ENCODE measurements at regions not wholly inside any gene's neighbourhood (a gene's known extent, or its start where the extent isn't known, plus 50 kb on each side); places are given as distances from the start of the nearest gene placed in this dataset.
"Not testable (repeated sequence)": the region's sequence is repeated elsewhere in the genome, so short reads cannot be mapped to it uniquely, and the experiment has no call there.

GRCh38 chr6:84635081-84635761 is 129.2 kb downstream of the TBX18 start:
- in situ Hi-C loops (cut with HindIII; ENCODE audit: low pct_unique_long_range_greater_than_20kb, low sequenced_read_pairs) = no loop called here
- no peak for DNase-seq (ENCODE audit: low read depth)

GRCh38 chr6:84633771-84634170 is 130.6 kb downstream of the TBX18 start:
- DNase-seq (ENCODE audit: low read depth) = no peak
- in situ Hi-C loops (cut with HindIII; ENCODE audit: low pct_unique_long_range_greater_than_20kb, low sequenced_read_pairs) = no loop called here

- DNase-seq (ENCODE audit: low read depth); in situ Hi-C loops (cut with HindIII; ENCODE audit: low pct_unique_long_range_greater_than_20kb, low sequenced_read_pairs): not testable (repeated sequence)
Observed at GRCh38 chr6:84626527-84626926, 137.9 kb downstream of the TBX18 start.

- no peak for DNase-seq (ENCODE audit: low read depth)
- in situ Hi-C loops (cut with HindIII; ENCODE audit: low pct_unique_long_range_greater_than_20kb, low sequenced_read_pairs) = no loop called here
Observed at GRCh38 chr6:84625506-84625905, 138.9 kb downstream of the TBX18 start.

GRCh38 chr6:84623956-84624680 is 140.3 kb downstream of the TBX18 start:
- in situ Hi-C loops (cut with HindIII; ENCODE audit: low pct_unique_long_range_greater_than_20kb, low sequenced_read_pairs) = no loop called here
- peak; percentile 25 for DNase-seq (ENCODE audit: low read depth)

GRCh38 chr6:84618836-84619235 is 145.6 kb downstream of the TBX18 start:
- in situ Hi-C loops (cut with HindIII; ENCODE audit: low pct_unique_long_range_greater_than_20kb, low sequenced_read_pairs) = no loop called here
- no peak for DNase-seq (ENCODE audit: low read depth)

GRCh38 chr6:84618046-84618752 is 146.2 kb downstream of the TBX18 start:
- DNase-seq (ENCODE audit: low read depth) = no peak
- in situ Hi-C loops (cut with HindIII; ENCODE audit: low pct_unique_long_range_greater_than_20kb, low sequenced_read_pairs) = no loop called here

- DNase-seq (ENCODE audit: low read depth) = no peak
- in situ Hi-C loops (cut with HindIII; ENCODE audit: low pct_unique_long_range_greater_than_20kb, low sequenced_read_pairs) = no loop called here
Observed at GRCh38 chr6:84615987-84616386, 148.4 kb downstream of the TBX18 start.

GRCh38 chr6:84615113-84615850 is 149.1 kb downstream of the TBX18 start:
- DNase-seq (ENCODE audit: low read depth) = no peak
- in situ Hi-C loops (cut with HindIII; ENCODE audit: low pct_unique_long_range_greater_than_20kb, low sequenced_read_pairs) = no loop called here

- in situ Hi-C loops (cut with HindIII; ENCODE audit: low pct_unique_long_range_greater_than_20kb, low sequenced_read_pairs) = no loop called here
- DNase-seq (ENCODE audit: low read depth) = no peak
Observed at GRCh38 chr6:84606860-84607259, 157.5 kb downstream of the TBX18 start.

GRCh38 chr6:84605298-84605697 is 159.1 kb downstream of the TBX18 start:
- in situ Hi-C loops (cut with HindIII; ENCODE audit: low pct_unique_long_range_greater_than_20kb, low sequenced_read_pairs) = no loop called here
- DNase-seq (ENCODE audit: low read depth) = no peak

GRCh38 chr6:84601366-84601765 is 163.0 kb downstream of the TBX18 start:
- no peak for DNase-seq (ENCODE audit: low read depth)
- in situ Hi-C loops (cut with HindIII; ENCODE audit: low pct_unique_long_range_greater_than_20kb, low sequenced_read_pairs) = no loop called here

- in situ Hi-C loops (cut with HindIII; ENCODE audit: low pct_unique_long_range_greater_than_20kb, low sequenced_read_pairs) = no loop called here
- no peak for DNase-seq (ENCODE audit: low read depth)
Observed at GRCh38 chr6:84599991-84600390, 164.4 kb downstream of the TBX18 start.

- in situ Hi-C loops (cut with HindIII; ENCODE audit: low pct_unique_long_range_greater_than_20kb, low sequenced_read_pairs) = no loop called here
- no peak for DNase-seq (ENCODE audit: low read depth)
Observed at GRCh38 chr6:84597238-84597875, 167.0 kb downstream of the TBX18 start.

- DNase-seq (ENCODE audit: low read depth) = no peak
- in situ Hi-C loops (cut with HindIII; ENCODE audit: low pct_unique_long_range_greater_than_20kb, low sequenced_read_pairs) = no loop called here
Observed at GRCh38 chr6:84596488-84596887, 167.9 kb downstream of the TBX18 start.

- in situ Hi-C loops (cut with HindIII; ENCODE audit: low pct_unique_long_range_greater_than_20kb, low sequenced_read_pairs) = no loop called here
- DNase-seq (ENCODE audit: low read depth) = no peak
Observed at GRCh38 chr6:84588697-84589080, 175.7 kb downstream of the TBX18 start.

GRCh38 chr6:84587994-84588696 is 176.3 kb downstream of the TBX18 start:
- DNase-seq (ENCODE audit: low read depth); in situ Hi-C loops (cut with HindIII; ENCODE audit: low pct_unique_long_range_greater_than_20kb, low sequenced_read_pairs): not testable (repeated sequence)
